ENCODE measurements at regions not wholly inside any gene's neighbourhood (a gene's known extent, or its start where the extent isn't known, plus 50 kb on each side); places are given as distances from the start of the nearest gene placed in this dataset.

GRCh38 chr4:11487139-11487538, 58.4 kb upstream of the HS3ST1 start:
- TF ChIP-seq POLR2A (IDR thresholded peaks at IDR 0.05) = no peak
- TF ChIP-seq, protein P1, sequence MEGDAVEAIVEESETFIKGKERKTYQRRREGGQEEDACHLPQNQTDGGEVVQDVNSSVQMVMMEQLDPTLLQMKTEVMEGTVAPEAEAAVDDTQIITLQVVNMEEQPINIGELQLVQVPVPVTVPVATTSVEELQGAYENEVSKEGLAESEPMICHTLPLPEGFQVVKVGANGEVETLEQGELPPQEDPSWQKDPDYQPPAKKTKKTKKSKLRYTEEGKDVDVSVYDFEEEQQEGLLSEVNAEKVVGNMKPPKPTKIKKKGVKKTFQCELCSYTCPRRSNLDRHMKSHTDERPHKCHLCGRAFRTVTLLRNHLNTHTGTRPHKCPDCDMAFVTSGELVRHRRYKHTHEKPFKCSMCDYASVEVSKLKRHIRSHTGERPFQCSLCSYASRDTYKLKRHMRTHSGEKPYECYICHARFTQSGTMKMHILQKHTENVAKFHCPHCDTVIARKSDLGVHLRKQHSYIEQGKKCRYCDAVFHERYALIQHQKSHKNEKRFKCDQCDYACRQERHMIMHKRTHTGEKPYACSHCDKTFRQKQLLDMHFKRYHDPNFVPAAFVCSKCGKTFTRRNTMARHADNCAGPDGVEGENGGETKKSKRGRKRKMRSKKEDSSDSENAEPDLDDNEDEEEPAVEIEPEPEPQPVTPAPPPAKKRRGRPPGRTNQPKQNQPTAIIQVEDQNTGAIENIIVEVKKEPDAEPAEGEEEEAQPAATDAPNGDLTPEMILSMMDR (IDR thresholded peaks at IDR 0.05) = no peak
